HepG2 (cell line): ENCODE measurements at regions not wholly inside any gene's neighbourhood (a gene's known extent, or its start where the extent isn't known, plus 50 kb on each side); places are given as distances from the start of the nearest gene placed in this dataset.

Experiments used
- ATAC-seq: fragments of 200-7000 bp; cut with Tn5 transposase; 3 replicates; pipeline ENCODE4 v1.9.1; 2020; ENCODE audit warnings: mild to moderate bottlenecking, moderate library complexity
- BruUV-seq: library from RNA; stranded (reverse); fragments of 400-500 nt; replicated peaks from 2 replicates; lab custom pipeline; 2021; lab: Mats Ljungman, UMichigan
- CTCF ChIA-PET: fragments of 300-600 bp; formaldehyde crosslinking; extraction: SDS; loops from one replicate; lab custom pipeline; 2021; ENCODE audit warnings: low total read pairs, inconsistent platforms, low intra/inter-chr PET ratio; lab: Yijun Ruan, JAX
- POLR2A ChIA-PET: fragments of 350-600 bp; sonication (Branson Sonifier 250); formaldehyde crosslinking; loops from one replicate; lab custom pipeline; 2020; ENCODE audit warnings: antibody characterized with exemption, inconsistent platforms; lab: Yijun Ruan, JAX
- DNase-seq: peaks from one replicate; pipeline ENCODE4 v3.0.0-alpha.2; 2015; ENCODE audit warnings: low spot score
- FAIRE-seq: peaks from 3 replicates; lab custom pipeline; 2011; peaks lifted over from hg19 to GRCh38; lab: Jason Lieb, UNC
- H2AFZ ChIP-seq: one replicate; pipeline ENCODE4 v1.6.1; 2011; ENCODE audit warnings: low read length, inconsistent platforms
- H3K27ac ChIP-seq: fragments of 300-600 bp; 3 replicates; pipeline ENCODE4 v1.8.0; 2011; ENCODE audit warnings: mixed run types, mild to moderate bottlenecking, mixed read lengths, low read length, inconsistent platforms; ENCODE audit not compliant: insufficient read depth; ENCODE audit errors: extremely low read length
- H3K27me3 ChIP-seq, 2 experiments: fragments of 200-600 bp in 1 of 2; 2 replicates in 1 of 2; 3 replicates in 1 of 2; pipeline versions ENCODE4 v1.6.0 to v1.8.0; 2011; ENCODE audit warnings: low read length in 2 of 2, mild to moderate bottlenecking in 2 of 2, moderate library complexity in 2 of 2, inconsistent platforms in 1 of 2; ENCODE audit not compliant: insufficient read depth in 2 of 2, control insufficient read depth in 1 of 2
- H3K36me3 ChIP-seq, 2 experiments: fragments of 200-600 bp in 1 of 2; replicated peaks in 1 of 2; 2 replicates in 1 of 2; 3 replicates in 1 of 2; pipeline versions ENCODE4 v1.5.1 to v1.8.0; 2011; ENCODE audit warnings: low read length in 2 of 2, inconsistent platforms in 1 of 2; ENCODE audit not compliant: insufficient read depth in 2 of 2, control insufficient read depth in 1 of 2
- H3K4me1 ChIP-seq: 2 replicates; pipeline ENCODE4 v1.5.1; 2012; ENCODE audit warnings: low read length, inconsistent platforms; ENCODE audit not compliant: insufficient read depth
- H3K4me2 ChIP-seq: 2 replicates; pipeline ENCODE4 v1.6.0; 2011; ENCODE audit warnings: low read depth, low read length, inconsistent platforms
- H3K4me3 ChIP-seq, 3 experiments: fragments of 200-600 bp in 1 of 3; sonication (generic), shearing (Covaris generic) in 1 of 3; replicated peaks in 1 of 3; 2 replicates each; pipeline ENCODE4 v1.5.1; 2011 to 2016; ENCODE audit warnings: low read length in 3 of 3, inconsistent platforms in 2 of 3, low read depth in 2 of 3, mild to moderate bottlenecking in 2 of 3, control low read depth in 1 of 3, mixed read lengths in 1 of 3; ENCODE audit not compliant: insufficient read depth in 1 of 3
- H3K79me2 ChIP-seq: one replicate; pipeline ENCODE4 v1.6.1; 2011; ENCODE audit warnings: low read length, inconsistent platforms; ENCODE audit not compliant: insufficient read depth
- H3K9ac ChIP-seq: 2 replicates; pipeline ENCODE4 v1.6.0; 2011; ENCODE audit warnings: mild to moderate bottlenecking, low read depth, low read length, inconsistent platforms; ENCODE audit not compliant: insufficient read depth
- H3K9me3 ChIP-seq: 2 replicates; pipeline ENCODE4 v1.5.1; 2012; ENCODE audit warnings: mild to moderate bottlenecking, low read length
- H4K20me1 ChIP-seq: 2 replicates; pipeline ENCODE4 v1.6.0; 2011; ENCODE audit warnings: inconsistent platforms, mild to moderate bottlenecking, low read length, moderate library complexity; ENCODE audit not compliant: insufficient read depth
- CEBPZ ChIP-seq: IDR thresholded peaks from 2 replicates; pipeline ENCODE4 v1.6.1; 2012; ENCODE audit warnings: low read length, improper control_type of control experiment
- EHMT2 ChIP-seq: fragments of 200-600 bp; sonication (generic); IDR thresholded peaks from 2 replicates; pipeline ENCODE4 v1.7.0; 2017; ENCODE audit warnings: antibody characterized with exemption, low read depth, low read length, borderline replicate concordance
- GMEB1 ChIP-seq: sonication (generic); formaldehyde crosslinking; IDR thresholded peaks from 2 replicates; pipeline ENCODE4 v1.5.1; 2020; ENCODE audit warnings: missing genetic modification reagents, mild to moderate bottlenecking, borderline replicate concordance
- ISL2 ChIP-seq: sonication (generic); formaldehyde crosslinking; IDR thresholded peaks from 2 replicates; pipeline ENCODE4 v1.5.0; 2020; ENCODE audit warnings: missing genetic modification reagents
- MAFG ChIP-seq: sonication (generic); formaldehyde crosslinking; IDR thresholded peaks from 2 replicates; pipeline ENCODE4 v1.5.1; 2020; ENCODE audit warnings: mild to moderate bottlenecking, missing genetic modification reagents
- MED13 ChIP-seq: sonication (generic); formaldehyde crosslinking; IDR thresholded peaks from 2 replicates; pipeline ENCODE4 v1.5.0; 2020; ENCODE audit warnings: missing genetic modification reagents
- MTA1 ChIP-seq: sonication (generic); formaldehyde crosslinking; IDR thresholded peaks from 2 replicates; pipeline ENCODE4 v1.4.0; 2020; ENCODE audit warnings: missing genetic modification reagents, mild to moderate bottlenecking, borderline replicate concordance
- NR2C2 ChIP-seq: sonication (generic); formaldehyde crosslinking; IDR thresholded peaks from 2 replicates; pipeline ENCODE4 v1.4.0; 2020; ENCODE audit warnings: missing genetic modification reagents, mild to moderate bottlenecking, moderate library complexity, borderline replicate concordance
- PCBP2 ChIP-seq: fragments of 200-400 bp; formaldehyde crosslinking; optimal IDR thresholded peaks from 2 replicates; pipeline ENCODE3; 2018; ENCODE audit warnings: low read length, low read depth; ENCODE audit not compliant: poor library complexity, severe bottlenecking
- RARA ChIP-seq: IDR thresholded peaks from 2 replicates; pipeline ENCODE4 v1.6.1; 2016; ENCODE audit warnings: missing genetic modification reagents, missing compliant biosample characterization
- SOX6 ChIP-seq, 2 experiments: fragments of 450-650 bp in 1 of 2; sonication (generic) in 1 of 2; formaldehyde crosslinking in 1 of 2; IDR thresholded peaks; 2 replicates each; pipeline versions ENCODE4 v1.4.0 to v1.6.1; 2017 to 2020; ENCODE audit warnings: antibody characterized with exemption in 1 of 2, mild to moderate bottlenecking in 1 of 2, missing genetic modification reagents in 1 of 2
- YEATS2 ChIP-seq: sonication (generic); formaldehyde crosslinking; IDR thresholded peaks from 2 replicates; pipeline ENCODE4 v1.4.0; 2020; ENCODE audit warnings: missing genetic modification reagents, borderline replicate concordance
- ZNF207 ChIP-seq: fragments of 450-650 bp; IDR thresholded peaks from 2 replicates; pipeline ENCODE4 v1.6.1; 2016; ENCODE audit warnings: antibody characterized with exemption, borderline replicate concordance
- ZNF441 ChIP-seq: sonication (generic); formaldehyde crosslinking; IDR thresholded peaks from 2 replicates; pipeline ENCODE4 v1.7.0; 2021; ENCODE audit warnings: missing genetic modification reagents, borderline replicate concordance
- ZNF672 ChIP-seq: sonication (generic); formaldehyde crosslinking; IDR thresholded peaks from 2 replicates; pipeline ENCODE4 v1.8.1; 2022; ENCODE audit warnings: missing genetic modification reagents
- ZNF780A ChIP-seq: sonication (generic); formaldehyde crosslinking; IDR thresholded peaks from 2 replicates; pipeline ENCODE4 v1.8.0; 2022; ENCODE audit warnings: mild to moderate bottlenecking, missing genetic modification reagents, moderate library complexity
- ZNF792 ChIP-seq: IDR thresholded peaks from 2 replicates; pipeline ENCODE4 v1.6.1; 2016
- ZSCAN5A ChIP-seq: sonication (generic); formaldehyde crosslinking; IDR thresholded peaks from 2 replicates; pipeline ENCODE4 v1.8.0; 2022; ENCODE audit warnings: mild to moderate bottlenecking, missing genetic modification reagents, borderline replicate concordance
- in situ Hi-C: cut with HindIII; loops from 2 replicates; pipeline ENCODE4 v1.10.0; 2017; ENCODE audit warnings: low pct_unique_long_range_greater_than_20kb; ENCODE audit not compliant: extremely low pct_ligation_motif_present
- intact Hi-C: fragments of 100-400 bp; cut with micrococcal nuclease; formaldehyde crosslinking; loops from one replicate; pipeline ENCODE4 v1.10.0; 2022; ENCODE audit not compliant: unreplicated experiment
- TF ChIP-seq, protein P1 (sequence below): sonication (generic); formaldehyde crosslinking; IDR thresholded peaks from 2 replicates; pipeline ENCODE4 v1.5.0; 2020; ENCODE audit warnings: missing genetic modification reagents, mild to moderate bottlenecking, borderline replicate concordance

GRCh38 chr4:124061413-124061812 lies 651.1 kb downstream of the ANKRD50 start:
- Histone ChIP-seq H3K27ac (no peak overlapping the region), H3K4me1 (no peaks in the 10 kb centered on the region), H3K36me3 (no peaks in the 10 kb centered on the region), H3K9ac (no peak overlapping the region), H3K27me3 (no peaks in the 10 kb centered on the region), H3K9me3 (no peaks in the 10 kb centered on the region), H2AFZ (no peak overlapping the region), H3K4me2 (no peak overlapping the region), H4K20me1 (no peaks in the 10 kb centered on the region), H3K79me2 (no peaks in the 10 kb centered on the region), H3K4me3 (no peak overlapping the region)
- intact Hi-C loops, result no loop called here
- DNase-seq, result no peak
- POLR2A ChIA-PET, result no interaction called here
- no peak for ATAC-seq
- CTCF ChIA-PET, result no interaction called here
- FAIRE-seq, result no peak
- BruUV-seq, result no TSS peak
- in situ Hi-C loops, result no loop called here
- no peak for TF ChIP-seq MAFG (CRISPR knock-in tag)
- TF ChIP-seq ZNF780A, result no peak
- no peak for TF ChIP-seq NR2C2 (CRISPR knock-in tag)
- TF ChIP-seq EHMT2, result no peak
- TF ChIP-seq SOX6 (IDR thresholded peaks at IDR 0.05), result no peak
- no peak for TF ChIP-seq SOX6 (CRISPR knock-in tag; IDR thresholded peaks at IDR 0.05)
- no peak for TF ChIP-seq GMEB1 (CRISPR knock-in tag)
- TF ChIP-seq ZNF672 (CRISPR knock-in tag), result no peak
- TF ChIP-seq MTA1 (CRISPR knock-in tag), result no peak
- TF ChIP-seq, protein P1, sequence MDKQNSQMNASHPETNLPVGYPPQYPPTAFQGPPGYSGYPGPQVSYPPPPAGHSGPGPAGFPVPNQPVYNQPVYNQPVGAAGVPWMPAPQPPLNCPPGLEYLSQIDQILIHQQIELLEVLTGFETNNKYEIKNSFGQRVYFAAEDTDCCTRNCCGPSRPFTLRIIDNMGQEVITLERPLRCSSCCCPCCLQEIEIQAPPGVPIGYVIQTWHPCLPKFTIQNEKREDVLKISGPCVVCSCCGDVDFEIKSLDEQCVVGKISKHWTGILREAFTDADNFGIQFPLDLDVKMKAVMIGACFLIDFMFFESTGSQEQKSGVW (CRISPR knock-in tag), result no peak
- no peak for TF ChIP-seq PCBP2
- TF ChIP-seq RARA (CRISPR knock-in tag), result no peak
- no peak for TF ChIP-seq ZNF792 (CRISPR knock-in tag)
- TF ChIP-seq ISL2 (CRISPR knock-in tag), result no peak
- TF ChIP-seq YEATS2, result no peak
- TF ChIP-seq ZSCAN5A (CRISPR knock-in tag), result no peak
- TF ChIP-seq ZNF207, result no peak
- TF ChIP-seq CEBPZ, result no peak
- no peak for TF ChIP-seq MED13
- no peak for TF ChIP-seq ZNF441 (CRISPR knock-in tag)
